Trophoblast cell (in vitro differentiated cells and primary cell): ENCODE measurements at regions not wholly inside any gene's neighbourhood (a gene's known extent, or its start where the extent isn't known, plus 50 kb on each side); places are given as distances from the start of the nearest gene placed in this dataset.

Source experiments
- DNase-seq, 2 donors: peaks; one replicate each; pipeline ENCODE4 v3.0.0-alpha.2; 2016
- H2AFZ ChIP-seq: 2 replicates; pipeline ENCODE4 v1.6.1; 2013; ENCODE audit warnings: low read length, moderate library complexity, mild to moderate bottlenecking; ENCODE audit not compliant: insufficient read depth, poor library complexity
- H2AK5ac ChIP-seq: 2 replicates; pipeline ENCODE4 v1.6.1; 2013; ENCODE audit warnings: mild to moderate bottlenecking, low read length
- H2BK120ac ChIP-seq: 2 replicates; pipeline ENCODE4 v1.6.1; 2013; ENCODE audit warnings: low read length, mild to moderate bottlenecking, moderate library complexity; ENCODE audit not compliant: insufficient read depth, poor library complexity
- H2BK12ac ChIP-seq: 2 replicates; pipeline ENCODE4 v1.6.1; 2013; ENCODE audit warnings: mild to moderate bottlenecking, low read length, moderate library complexity
- H2BK5ac ChIP-seq: 2 replicates; pipeline ENCODE4 v1.6.1; 2013; ENCODE audit warnings: low read length, low read depth, moderate library complexity, mild to moderate bottlenecking; ENCODE audit not compliant: poor library complexity
- H3K14ac ChIP-seq: 2 replicates; pipeline ENCODE4 v1.6.1; 2013; ENCODE audit warnings: mild to moderate bottlenecking, low read length
- H3K18ac ChIP-seq: 2 replicates; pipeline ENCODE4 v1.6.1; 2013; ENCODE audit warnings: mild to moderate bottlenecking, low read length
- H3K23ac ChIP-seq: 2 replicates; pipeline ENCODE4 v1.6.1; 2013; ENCODE audit warnings: low read length
- H3K27ac ChIP-seq: 2 replicates; pipeline ENCODE4 v1.5.1; 2013; ENCODE audit warnings: low read depth, mild to moderate bottlenecking, inconsistent platforms, low read length, moderate library complexity
- H3K27me3 ChIP-seq: 2 replicates; pipeline ENCODE4 v1.6.1; 2013; ENCODE audit warnings: inconsistent platforms, mild to moderate bottlenecking, low read length, moderate library complexity; ENCODE audit not compliant: insufficient read depth
- H3K36me3 ChIP-seq, 2 experiments: 1 replicate in 1 of 2; 2 replicates in 1 of 2; pipeline ENCODE4 v1.6.1; 2013; ENCODE audit warnings: low read length in 2 of 2, mild to moderate bottlenecking in 2 of 2, moderate library complexity in 1 of 2; ENCODE audit not compliant: insufficient read depth in 2 of 2, control insufficient read depth in 1 of 2
- H3K4ac ChIP-seq: 2 replicates; pipeline ENCODE4 v1.6.1; 2013; ENCODE audit warnings: low read depth, mild to moderate bottlenecking, low read length, moderate library complexity
- H3K4me1 ChIP-seq, 2 experiments: 1 replicate in 1 of 2; 2 replicates in 1 of 2; pipeline ENCODE4 v1.6.1; 2013; ENCODE audit warnings: low read length in 2 of 2, mild to moderate bottlenecking in 2 of 2, moderate library complexity in 1 of 2; ENCODE audit not compliant: insufficient read depth in 2 of 2, control insufficient read depth in 1 of 2
- H3K4me2 ChIP-seq: 2 replicates; pipeline ENCODE4 v1.6.1; 2013; ENCODE audit warnings: inconsistent platforms, mild to moderate bottlenecking, low read length, moderate library complexity
- H3K4me3 ChIP-seq: 2 replicates; pipeline ENCODE4 v1.5.1; 2013; ENCODE audit warnings: mild to moderate bottlenecking, low read depth, low read length, inconsistent platforms
- H3K79me1 ChIP-seq: one replicate; pipeline ENCODE4 v1.6.1; 2013; ENCODE audit warnings: low read length
- H3K79me2 ChIP-seq: 2 replicates; pipeline ENCODE4 v1.6.1; 2013; ENCODE audit warnings: low read length, mild to moderate bottlenecking; ENCODE audit not compliant: control insufficient read depth, insufficient read depth, poor library complexity
- H3K9ac ChIP-seq: 2 replicates; pipeline ENCODE4 v1.6.1; 2013; ENCODE audit warnings: mild to moderate bottlenecking, low read length
- H3K9me3 ChIP-seq: 2 replicates; pipeline ENCODE4 v1.6.1; 2013; ENCODE audit warnings: low read depth, mild to moderate bottlenecking, control low read depth, inconsistent platforms, low read length; ENCODE audit not compliant: insufficient read depth
- H4K12ac ChIP-seq: 2 replicates; pipeline ENCODE4 v1.6.1; 2013; ENCODE audit warnings: low read depth, mild to moderate bottlenecking, low read length, moderate library complexity
- H4K8ac ChIP-seq: 2 replicates; pipeline ENCODE4 v1.6.1; 2013; ENCODE audit warnings: low read depth, mild to moderate bottlenecking, low read length, moderate library complexity
- H4K91ac ChIP-seq: one replicate; pipeline ENCODE4 v1.6.1; 2013; ENCODE audit warnings: low read depth, mild to moderate bottlenecking, low read length, moderate library complexity
- WGBS: extraction: QIAGEN DNeasy Blood & Tissue Kit; methylation state at CpG from one replicate; pipeline ENCODE4 v1.1.7; 2013; ENCODE audit warnings: missing lambda C conversion rate; ENCODE audit not compliant: insufficient read length, insufficient coverage; ENCODE audit errors: extremely low coverage; 5-methylcytosine and 5-hydroxymethylcytosine counted together

DNA sequence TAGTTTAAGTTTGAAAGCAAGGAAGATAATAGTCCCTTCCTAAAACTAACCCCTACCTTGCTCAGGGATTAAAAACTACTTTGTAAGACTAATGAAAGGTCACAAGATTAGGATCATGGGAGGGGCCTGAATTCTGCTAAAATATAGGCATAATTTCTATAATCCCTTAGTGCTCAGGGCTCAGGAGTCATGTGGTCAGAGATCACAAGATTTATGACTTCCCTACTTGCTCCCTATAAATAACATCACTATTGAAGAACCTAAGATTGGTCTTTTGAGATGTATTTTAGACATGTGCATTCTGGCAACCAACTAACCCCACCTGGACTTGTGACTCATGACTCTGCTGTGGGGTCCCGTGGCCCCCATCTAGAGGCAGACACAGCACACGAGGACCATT, 81.1 kb downstream of the STMND1 start:
- no peak overlapping the region for H3K4me3 ChIP-seq
- H3K27me3 ChIP-seq = no peaks in the 10 kb centered on the region
- H4K91ac ChIP-seq = no peak overlapping the region
- H3K23ac ChIP-seq = no peak overlapping the region
- H3K18ac ChIP-seq = no peak overlapping the region
- H3K9ac ChIP-seq = no peak overlapping the region
- H4K8ac ChIP-seq = no peak overlapping the region
- no CpG with 5 or more reads among the region's 2 CpGs for WGBS
- no peak overlapping the region for H3K4ac ChIP-seq
- no peak overlapping the region for H3K4me2 ChIP-seq
- H3K14ac ChIP-seq = no peak overlapping the region
- no peaks in the 10 kb centered on the region for H3K36me3 ChIP-seq
- no peak overlapping the region for H2AFZ ChIP-seq
- H2AK5ac ChIP-seq = no peak overlapping the region
- H2BK5ac ChIP-seq = no peak overlapping the region
- H2BK12ac ChIP-seq = no peak overlapping the region
- H3K27ac ChIP-seq = no peak overlapping the region
- no peaks in the 10 kb centered on the region for H3K9me3 ChIP-seq
- no peak overlapping the region for H4K12ac ChIP-seq
- H3K79me1 ChIP-seq = no peaks in the 10 kb centered on the region
- H2BK120ac ChIP-seq = no peak overlapping the region
- no peaks in the 10 kb centered on the region for H3K4me1 ChIP-seq
- no peaks in the 10 kb centered on the region for H3K79me2 ChIP-seq
- DNase-seq = no peak

DNA sequence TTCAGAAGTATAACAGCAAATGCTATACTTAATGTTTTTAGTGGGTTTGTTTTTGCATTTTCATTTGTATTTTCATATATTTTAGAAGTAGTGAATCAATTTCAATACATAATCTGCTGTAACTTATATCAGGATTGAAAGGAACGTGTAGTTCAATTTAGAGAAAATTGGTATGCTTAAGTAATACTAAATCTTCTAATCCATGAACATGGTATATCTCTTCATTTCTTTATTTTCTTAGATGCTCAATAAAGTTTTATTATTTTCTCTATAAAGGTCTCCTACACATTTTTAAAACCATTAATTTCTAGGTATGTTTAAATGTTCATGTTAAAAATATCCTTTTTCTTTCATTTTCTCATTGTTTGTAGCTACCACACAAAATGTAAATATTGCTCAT, 85.1 kb downstream of the STMND1 start:
- no peak overlapping the region for H4K91ac ChIP-seq
- H3K36me3 ChIP-seq = no peaks in the 10 kb centered on the region
- H3K27me3 ChIP-seq = no peaks in the 10 kb centered on the region
- H3K18ac ChIP-seq = no peak overlapping the region
- H3K27ac ChIP-seq = no peak overlapping the region
- no peaks in the 10 kb centered on the region for H3K79me1 ChIP-seq
- H2AK5ac ChIP-seq = no peak overlapping the region
- no peak overlapping the region for H2BK5ac ChIP-seq
- no peak overlapping the region for H3K23ac ChIP-seq
- H4K8ac ChIP-seq = no peak overlapping the region
- H3K4me2 ChIP-seq = no peak overlapping the region
- no peak overlapping the region for H4K12ac ChIP-seq
- H3K4me1 ChIP-seq = no peaks in the 10 kb centered on the region
- H3K14ac ChIP-seq = no peak overlapping the region
- H2AFZ ChIP-seq = no peak overlapping the region
- H3K4me3 ChIP-seq = no peak overlapping the region
- DNase-seq = no peak
- H3K4ac ChIP-seq = no peak overlapping the region
- H3K9ac ChIP-seq = no peak overlapping the region
- no peaks in the 10 kb centered on the region for H3K79me2 ChIP-seq
- no peaks in the 10 kb centered on the region for H3K9me3 ChIP-seq
- no peak overlapping the region for H2BK120ac ChIP-seq
- H2BK12ac ChIP-seq = no peak overlapping the region
- WGBS = no CpG with 5 or more reads among the region's 1 CpG

DNA sequence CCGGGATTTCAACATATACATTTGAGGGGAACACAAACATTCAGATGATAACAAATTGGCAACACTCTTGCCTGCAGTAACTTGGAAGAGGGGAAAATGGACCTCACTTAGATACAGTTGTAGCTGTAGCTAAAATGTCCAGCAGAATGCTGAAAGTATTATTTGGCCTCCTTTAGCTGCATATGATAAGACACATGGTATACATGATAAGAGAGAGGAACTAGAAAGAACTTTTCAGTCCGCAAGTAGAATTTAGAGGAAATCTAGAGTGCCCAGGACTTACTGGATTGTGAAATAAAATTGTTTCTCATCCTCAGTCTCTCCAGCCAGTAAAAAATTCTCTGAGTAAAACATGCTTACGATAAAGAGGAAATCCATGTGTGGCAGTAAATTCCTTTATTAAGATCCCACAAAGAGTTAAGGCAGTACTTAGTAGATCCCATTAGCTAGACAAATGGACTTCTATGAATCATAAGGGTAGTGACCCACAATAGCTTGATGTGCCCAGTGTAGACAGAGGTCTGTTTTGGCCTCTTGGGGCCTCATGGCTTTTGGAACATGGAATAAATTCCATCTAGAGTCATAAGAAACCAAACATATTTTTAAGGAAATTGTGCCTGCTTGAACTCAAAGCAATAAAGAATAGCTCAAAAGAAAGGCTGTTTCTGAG, 87.9 kb upstream of the RBM24 start:
- H3K79me2 ChIP-seq = no peaks in the 10 kb centered on the region
- WGBS = no CpG with 5 or more reads among the region's 3 CpGs
- H3K4me3 ChIP-seq = no peak overlapping the region
- no peak overlapping the region for H3K23ac ChIP-seq
- H2AFZ ChIP-seq = no peak overlapping the region
- no peak overlapping the region for H3K4ac ChIP-seq
- H4K91ac ChIP-seq = no peak overlapping the region
- H3K9me3 ChIP-seq = no peaks in the 10 kb centered on the region
- H3K9ac ChIP-seq = no peak overlapping the region
- H4K8ac ChIP-seq = no peak overlapping the region
- H3K14ac ChIP-seq = no peak overlapping the region
- H2BK12ac ChIP-seq = no peak overlapping the region
- H3K18ac ChIP-seq = no peak overlapping the region
- H4K12ac ChIP-seq = no peak overlapping the region
- H3K4me1 ChIP-seq = no peaks in the 10 kb centered on the region
- no peaks in the 10 kb centered on the region for H3K36me3 ChIP-seq
- no peak overlapping the region for H2BK5ac ChIP-seq
- no peak overlapping the region for H2AK5ac ChIP-seq
- H3K27me3 ChIP-seq = no peaks in the 10 kb centered on the region
- H2BK120ac ChIP-seq = no peak overlapping the region
- DNase-seq = no peak
- no peak overlapping the region for H3K27ac ChIP-seq
- no peaks in the 10 kb centered on the region for H3K79me1 ChIP-seq
- H3K4me2 ChIP-seq = no peak overlapping the region

DNA sequence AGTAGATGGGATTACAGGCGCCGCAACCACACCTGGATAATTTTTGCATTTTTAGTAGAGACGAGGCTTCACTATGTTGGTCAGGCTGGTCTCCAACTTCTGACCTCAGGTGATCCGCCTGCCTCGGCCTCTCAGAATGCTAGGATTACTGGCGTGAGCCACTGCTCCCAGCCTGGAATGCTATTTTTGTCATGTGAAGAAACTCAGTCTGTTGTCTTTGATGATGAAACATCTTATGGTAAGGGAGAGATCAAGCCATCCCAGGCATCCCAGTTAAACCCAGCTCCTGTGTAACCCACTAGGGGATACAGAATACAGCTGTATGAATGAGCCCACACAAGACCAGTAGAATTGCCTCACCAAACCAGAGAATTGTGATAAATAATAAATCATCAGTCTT, 83.6 kb upstream of the RBM24 start:
- no CpG with 5 or more reads among the region's 6 CpGs for WGBS
- H3K79me1 ChIP-seq = no peaks in the 10 kb centered on the region

More for the DNA sequence above, 83.6 kb upstream of the RBM24 start:
- DNase-seq = peak in 1 of 2 donors; percentile 2
- H3K4me1 ChIP-seq = no peaks in the 10 kb centered on the region
- H3K27ac ChIP-seq = no peak overlapping the region
- H3K4me2 ChIP-seq = no peak overlapping the region
- no peak overlapping the region for H2BK12ac ChIP-seq
- peaks cover 5% of the 10 kb centered on the region for H3K9me3 ChIP-seq
- no peak overlapping the region for H3K4me3 ChIP-seq
- H3K23ac ChIP-seq = no peak overlapping the region
- no peak overlapping the region for H3K18ac ChIP-seq
- no peak overlapping the region for H4K8ac ChIP-seq
- H3K9ac ChIP-seq = no peak overlapping the region
- no peak overlapping the region for H3K14ac ChIP-seq
- H2BK5ac ChIP-seq = no peak overlapping the region
- H4K12ac ChIP-seq = no peak overlapping the region
- no peaks in the 10 kb centered on the region for H3K36me3 ChIP-seq
- no peak overlapping the region for H4K91ac ChIP-seq
- no peaks in the 10 kb centered on the region for H3K79me2 ChIP-seq
- H2BK120ac ChIP-seq = no peak overlapping the region
- no peak overlapping the region for H2AK5ac ChIP-seq
- no peaks in the 10 kb centered on the region for H3K27me3 ChIP-seq
- H3K4ac ChIP-seq = no peak overlapping the region
- no peak overlapping the region for H2AFZ ChIP-seq
